Glomerular endothelial cell (primary cell): ENCODE measurements at regions not wholly inside any gene's neighbourhood (a gene's known extent, or its start where the extent isn't known, plus 50 kb on each side); places are given as distances from the start of the nearest gene placed in this dataset.
"Not testable (repeated sequence)": the region's sequence is repeated elsewhere in the genome, so short reads cannot be mapped to it uniquely, and the experiment has no call there.

ENCODE experiments used
- DNase-seq: peaks from one replicate; pipeline ENCODE4 v3.0.0-alpha.2; 2011; ENCODE audit warnings: low read depth, low spot score; ENCODE audit errors: extremely low read depth

- DNase-seq, result no peak
Observed at GRCh38 chr2:209008636-209009287, 415.1 kb upstream of the MAP2 start.

- not testable (repeated sequence) for DNase-seq
Observed at GRCh38 chr2:209018633-209019032, 405.2 kb upstream of the MAP2 start.

GRCh38 chr2:209029249-209029648, 394.6 kb upstream of the MAP2 start:
- no peak for DNase-seq

- no peak for DNase-seq
Observed at GRCh38 chr2:209044307-209044706, 379.5 kb upstream of the MAP2 start.

DNA sequence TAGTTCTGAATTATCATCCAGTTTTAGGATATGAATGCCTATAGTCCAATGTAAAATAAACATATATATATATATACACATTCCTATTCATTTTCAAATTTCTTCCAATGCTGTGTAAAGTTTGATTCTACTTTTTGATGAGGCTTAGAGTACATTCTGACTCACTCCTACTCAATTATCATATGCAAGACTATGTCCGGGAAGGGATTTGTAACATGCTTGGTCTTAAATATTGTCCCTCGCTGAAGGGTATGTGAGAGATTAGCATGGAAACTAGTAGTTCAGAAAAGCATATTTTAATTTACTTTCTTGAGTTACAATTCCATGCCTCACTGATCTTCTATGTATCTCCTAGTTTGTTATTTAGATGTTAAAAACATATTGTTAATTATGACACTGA, 377.7 kb upstream of the MAP2 start:
- DNase-seq, result no peak

GRCh38 chr2:209049608-209050007, 374.2 kb upstream of the MAP2 start:
- DNase-seq, result no peak

GRCh38 chr2:209062210-209062609, 361.6 kb upstream of the MAP2 start:
- DNase-seq, result no peak

- DNase-seq, result no peak
Observed at GRCh38 chr2:209070262-209070661, 353.6 kb upstream of the MAP2 start.

DNA sequence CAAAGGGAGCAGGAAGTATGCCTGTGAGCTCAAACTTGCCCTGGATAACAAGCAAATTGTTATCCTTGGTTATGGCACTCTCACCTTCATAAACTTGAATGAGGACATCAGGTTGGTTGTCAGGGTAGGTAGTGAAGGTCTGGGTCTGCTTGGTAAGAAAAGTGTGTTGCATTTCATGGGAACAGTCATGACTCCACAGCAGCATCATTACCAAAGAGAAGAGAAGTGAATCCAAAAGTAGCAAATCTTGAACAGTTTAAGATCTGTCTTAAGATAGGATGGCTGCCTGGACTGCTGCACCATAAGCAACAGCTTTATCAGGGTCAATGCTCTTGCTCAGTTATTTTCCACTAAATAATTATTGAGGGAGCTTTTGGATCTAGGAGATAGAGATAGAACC, 350.7 kb upstream of the MAP2 start:
- DNase-seq, result no peak

DNA sequence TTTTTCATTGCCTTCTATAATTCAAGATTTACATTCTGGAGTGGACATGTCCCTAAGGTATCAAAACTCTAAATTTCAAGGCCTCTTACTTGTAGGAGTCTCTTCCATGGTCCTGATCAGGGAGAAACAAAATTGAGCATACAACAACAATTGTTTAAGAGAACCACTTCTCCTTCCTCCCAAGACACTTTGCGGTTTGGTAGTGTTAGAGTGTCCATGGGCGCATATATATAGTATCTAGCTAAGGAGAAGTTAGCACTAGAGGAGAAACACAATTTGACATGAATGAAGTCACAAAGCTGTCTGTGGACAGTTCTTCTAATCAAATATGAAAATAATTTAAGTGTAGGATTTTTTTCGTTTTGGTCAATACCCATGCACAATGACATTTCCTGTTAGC, 349.1 kb upstream of the MAP2 start:
- no peak for DNase-seq

- no peak for DNase-seq
Observed at GRCh38 chr2:209076151-209076550, 347.7 kb upstream of the MAP2 start.

DNA sequence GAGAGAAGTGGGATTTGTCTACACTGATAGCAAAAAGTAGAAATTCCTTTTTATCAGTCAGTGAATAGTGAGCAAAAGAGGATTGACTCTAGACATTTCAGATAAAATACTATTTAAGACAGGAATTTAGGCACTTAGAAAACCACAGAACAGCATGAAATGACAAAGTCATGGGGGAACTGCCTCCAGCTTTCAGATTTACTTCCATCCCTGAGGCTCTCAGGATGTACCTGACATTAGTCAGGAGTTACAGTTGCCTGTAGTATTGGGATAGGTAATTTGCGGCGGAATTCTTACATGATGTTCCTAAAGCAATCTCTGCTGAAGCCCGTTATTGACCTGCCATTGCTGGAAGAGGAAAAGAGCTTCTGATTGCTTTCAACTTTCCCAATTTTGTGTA, 337.1 kb upstream of the MAP2 start:
- DNase-seq, result no peak

DNA sequence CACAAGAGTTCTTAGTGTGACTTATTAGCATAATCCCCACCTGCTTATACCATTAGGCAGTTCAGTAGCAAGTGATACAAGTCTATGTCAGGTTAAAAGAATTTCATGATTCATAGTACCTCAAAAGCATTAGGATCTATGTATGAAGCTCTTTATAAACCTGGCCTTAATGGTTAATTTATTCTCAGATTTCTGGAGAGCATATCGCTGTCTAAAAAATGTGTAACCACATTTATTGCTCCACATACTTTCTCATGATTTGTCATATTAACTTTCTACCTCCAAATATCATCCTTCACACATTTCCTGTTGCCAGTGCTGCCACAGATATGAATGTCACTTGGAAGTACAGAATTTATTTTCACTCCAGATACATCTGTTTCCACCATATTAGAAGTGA, 332.8 kb upstream of the MAP2 start:
- no peak for DNase-seq

GRCh38 chr2:209094221-209094620, 329.6 kb upstream of the MAP2 start:
- DNase-seq, result no peak

DNA sequence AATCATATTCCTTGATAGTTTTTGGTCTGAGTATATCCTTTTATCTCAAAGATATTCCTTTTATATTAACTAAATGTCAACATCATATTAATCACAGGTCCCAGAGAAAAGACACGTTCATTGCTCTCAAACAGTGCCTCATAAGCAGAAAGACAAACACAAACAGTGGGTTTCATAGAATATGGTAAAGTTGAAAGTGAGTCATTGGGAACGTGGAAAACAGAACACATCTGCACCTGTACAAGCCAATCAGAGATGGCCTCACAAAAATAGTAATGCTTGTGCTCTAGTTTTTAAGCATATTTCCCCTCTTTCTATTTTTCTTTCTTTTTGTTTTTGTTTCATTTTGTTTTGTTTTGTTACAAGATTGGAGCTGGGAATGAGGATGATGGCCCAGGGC, 328.4 kb upstream of the MAP2 start:
- DNase-seq, result no peak

DNA sequence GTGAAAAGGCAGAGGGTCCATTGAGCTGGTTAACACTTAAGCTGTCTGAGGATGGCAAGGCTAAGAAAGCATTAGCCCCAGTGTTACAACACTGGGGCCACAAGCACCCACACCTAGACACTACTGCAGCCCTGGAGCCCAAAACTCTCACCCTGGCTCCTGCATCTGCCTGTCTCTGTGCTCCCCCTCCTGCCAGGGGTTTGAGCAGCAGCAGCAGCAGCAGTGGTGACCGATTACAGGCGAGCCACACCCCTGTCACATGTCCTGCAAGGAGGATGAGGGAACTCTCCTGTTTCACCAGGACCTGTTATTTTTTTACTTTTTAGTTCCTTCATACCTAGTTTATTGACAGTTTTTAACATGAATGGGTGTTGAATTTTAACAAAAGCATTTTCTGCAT, 326.7 kb upstream of the MAP2 start:
- DNase-seq, result no peak

GRCh38 chr2:209102319-209102718, 321.5 kb upstream of the MAP2 start:
- DNase-seq, result no peak

GRCh38 chr2:209113026-209113425, 310.8 kb upstream of the MAP2 start:
- no peak for DNase-seq

DNA sequence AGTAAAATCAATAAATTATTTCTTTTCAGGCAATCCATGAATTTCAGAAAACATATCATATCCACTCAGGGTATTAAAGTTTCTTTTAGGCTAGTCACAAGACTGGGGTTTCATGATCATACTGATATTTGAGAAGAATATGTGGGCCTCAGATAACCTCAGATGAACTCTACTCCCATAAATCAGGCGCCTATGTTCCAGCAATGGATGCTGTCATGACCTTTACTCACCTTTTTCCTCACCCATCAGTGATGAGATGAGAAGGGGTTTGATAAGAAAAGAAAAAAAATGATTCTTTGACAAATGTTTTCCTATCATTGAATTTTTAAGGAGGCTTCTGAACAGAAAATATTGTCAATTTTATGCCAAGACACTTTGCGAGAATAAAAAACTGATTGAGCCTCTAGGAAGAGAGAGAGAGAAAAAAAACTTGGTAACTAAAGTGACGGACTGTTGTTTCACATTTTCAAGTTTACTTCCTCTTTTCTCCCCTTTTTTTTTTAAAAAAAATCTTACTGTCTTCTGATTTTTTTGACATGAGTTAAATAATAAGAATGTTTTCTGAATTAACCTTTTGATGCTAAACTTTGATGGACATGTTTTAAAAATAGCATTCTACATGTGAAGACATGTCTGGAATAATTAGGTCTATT, 309.1 kb upstream of the MAP2 start:
- no peak for DNase-seq

DNA sequence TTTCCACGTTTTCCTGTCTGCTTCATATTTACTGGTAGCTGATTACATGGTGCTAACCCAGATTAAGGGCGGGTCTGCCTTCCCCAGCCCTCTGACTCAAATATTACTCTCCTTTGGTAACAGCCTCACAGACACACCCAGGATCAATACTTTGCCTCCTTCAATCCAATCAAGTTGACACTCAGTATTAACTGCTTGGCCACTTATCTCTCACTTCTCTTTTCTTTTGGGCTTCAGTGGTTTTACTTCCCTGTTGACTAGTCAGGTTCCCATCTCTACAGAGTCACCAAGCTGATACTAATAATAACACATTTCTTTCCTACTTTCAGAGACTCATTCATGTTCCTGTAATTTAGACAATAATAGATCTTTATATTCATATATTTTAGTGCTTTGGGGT, 302.2 kb upstream of the MAP2 start:
- DNase-seq, result no peak

GRCh38 chr2:209125291-209125690, 298.6 kb upstream of the MAP2 start:
- no peak for DNase-seq

DNA sequence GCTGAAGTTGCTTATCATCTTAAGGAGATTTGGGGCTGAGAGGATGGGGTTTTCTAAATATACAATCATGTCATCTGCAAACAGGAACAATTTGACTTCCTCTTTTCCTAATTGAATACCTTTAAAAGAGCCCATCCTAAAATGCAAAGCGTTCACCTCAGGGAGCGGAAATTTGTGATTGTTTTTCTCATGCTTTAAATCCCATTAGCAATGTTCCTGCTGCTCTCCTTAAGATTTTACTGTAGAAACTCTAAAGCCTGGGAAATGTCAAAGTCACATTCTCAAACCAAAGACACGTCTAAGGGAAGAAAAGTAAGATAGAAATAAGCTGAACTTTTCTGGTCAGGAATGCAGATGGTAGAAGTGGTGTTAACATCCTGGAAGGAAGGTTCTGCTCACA, 285.8 kb upstream of the MAP2 start:
- no peak for DNase-seq

GRCh38 chr2:209141142-209141541, 282.7 kb upstream of the MAP2 start:
- DNase-seq, result no peak
